ENCODE measurements at regions not wholly inside any gene's neighbourhood (a gene's known extent, or its start where the extent isn't known, plus 50 kb on each side); places are given as distances from the start of the nearest gene placed in this dataset.

GRCh38 chr22:48279461-48279756, 1517.0 kb downstream of the TBC1D22A start:
- DNase-seq (ENCODE audit: low read depth) = no peak

- DNase-seq (ENCODE audit: low read depth) = no peak
These were observed 1516.4 kb downstream of the TBC1D22A start for GRCh38 chr22:48278620-48279460.

GRCh38 chr22:48277868-48278581, 1515.6 kb downstream of the TBC1D22A start:
- no peak for DNase-seq (ENCODE audit: low read depth)

GRCh38 chr22:48276994-48277867, 1514.8 kb downstream of the TBC1D22A start:
- DNase-seq (ENCODE audit: low read depth) = no peak

- no peak for DNase-seq (ENCODE audit: low read depth)
These were observed 1513.0 kb downstream of the TBC1D22A start for GRCh38 chr22:48275412-48275811.

GRCh38 chr22:48270731-48271130, 1508.3 kb downstream of the TBC1D22A start:
- DNase-seq (ENCODE audit: low read depth) = no peak

GRCh38 chr22:48268771-48269552, 1506.5 kb downstream of the TBC1D22A start:
- DNase-seq (ENCODE audit: low read depth) = no peak

GRCh38 chr22:48268293-48268692, 1505.8 kb downstream of the TBC1D22A start:
- DNase-seq (ENCODE audit: low read depth) = no peak

- DNase-seq (ENCODE audit: low read depth) = no peak
These were observed 1505.2 kb downstream of the TBC1D22A start for GRCh38 chr22:48267681-48268080.

- DNase-seq (ENCODE audit: low read depth) = no peak
These were observed 1502.7 kb downstream of the TBC1D22A start for GRCh38 chr22:48265000-48265625.

- no peak for DNase-seq (ENCODE audit: low read depth)
These were observed 1502.1 kb downstream of the TBC1D22A start for GRCh38 chr22:48264586-48264985.

- DNase-seq (ENCODE audit: low read depth) = no peak
These were observed 1501.4 kb downstream of the TBC1D22A start for GRCh38 chr22:48263791-48264351.

- DNase-seq (ENCODE audit: low read depth) = no peak
These were observed 1500.9 kb downstream of the TBC1D22A start for GRCh38 chr22:48263431-48263765.

- DNase-seq (ENCODE audit: low read depth) = no peak
These were observed 1500.4 kb downstream of the TBC1D22A start for GRCh38 chr22:48262596-48263430.

- DNase-seq (ENCODE audit: low read depth) = no peak
These were observed 1499.3 kb downstream of the TBC1D22A start for GRCh38 chr22:48261706-48262105.

- DNase-seq (ENCODE audit: low read depth) = no peak
These were observed 1498.7 kb downstream of the TBC1D22A start for GRCh38 chr22:48261048-48261621.

- DNase-seq (ENCODE audit: low read depth) = no peak
These were observed 1497.7 kb downstream of the TBC1D22A start for GRCh38 chr22:48259991-48260670.

GRCh38 chr22:48258811-48259210, 1496.4 kb downstream of the TBC1D22A start:
- DNase-seq (ENCODE audit: low read depth) = no peak
